ENCODE measurements at regions not wholly inside any gene's neighbourhood (a gene's known extent, or its start where the extent isn't known, plus 50 kb on each side); places are given as distances from the start of the nearest gene placed in this dataset.

GRCh38 chr14:83355609-83356008 lies 1822.0 kb upstream of the SEL1L start:
- TF ChIP-seq, protein P1, sequence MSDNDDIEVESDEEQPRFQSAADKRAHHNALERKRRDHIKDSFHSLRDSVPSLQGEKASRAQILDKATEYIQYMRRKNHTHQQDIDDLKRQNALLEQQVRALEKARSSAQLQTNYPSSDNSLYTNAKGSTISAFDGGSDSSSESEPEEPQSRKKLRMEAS (IDR thresholded peaks at IDR 0.05; ENCODE audit: insufficient read depth, insufficient read length), result no peak
- TF ChIP-seq, protein P2, sequence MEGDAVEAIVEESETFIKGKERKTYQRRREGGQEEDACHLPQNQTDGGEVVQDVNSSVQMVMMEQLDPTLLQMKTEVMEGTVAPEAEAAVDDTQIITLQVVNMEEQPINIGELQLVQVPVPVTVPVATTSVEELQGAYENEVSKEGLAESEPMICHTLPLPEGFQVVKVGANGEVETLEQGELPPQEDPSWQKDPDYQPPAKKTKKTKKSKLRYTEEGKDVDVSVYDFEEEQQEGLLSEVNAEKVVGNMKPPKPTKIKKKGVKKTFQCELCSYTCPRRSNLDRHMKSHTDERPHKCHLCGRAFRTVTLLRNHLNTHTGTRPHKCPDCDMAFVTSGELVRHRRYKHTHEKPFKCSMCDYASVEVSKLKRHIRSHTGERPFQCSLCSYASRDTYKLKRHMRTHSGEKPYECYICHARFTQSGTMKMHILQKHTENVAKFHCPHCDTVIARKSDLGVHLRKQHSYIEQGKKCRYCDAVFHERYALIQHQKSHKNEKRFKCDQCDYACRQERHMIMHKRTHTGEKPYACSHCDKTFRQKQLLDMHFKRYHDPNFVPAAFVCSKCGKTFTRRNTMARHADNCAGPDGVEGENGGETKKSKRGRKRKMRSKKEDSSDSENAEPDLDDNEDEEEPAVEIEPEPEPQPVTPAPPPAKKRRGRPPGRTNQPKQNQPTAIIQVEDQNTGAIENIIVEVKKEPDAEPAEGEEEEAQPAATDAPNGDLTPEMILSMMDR (IDR thresholded peaks at IDR 0.05; ENCODE audit: extremely low read depth in 1 of 2, insufficient read depth in 1 of 2, low read depth in 1 of 2, low read length in 2 of 2), result no peak
